ENCODE measurements at regions not wholly inside any gene's neighbourhood (a gene's known extent, or its start where the extent isn't known, plus 50 kb on each side); places are given as distances from the start of the nearest gene placed in this dataset.

GRCh38 chr18:56268952-56269351 lies 369.4 kb downstream of the TXNL1 start:
- TF ChIP-seq POLR2A (IDR thresholded peaks at IDR 0.05), result no peak
- TF ChIP-seq, protein P1, sequence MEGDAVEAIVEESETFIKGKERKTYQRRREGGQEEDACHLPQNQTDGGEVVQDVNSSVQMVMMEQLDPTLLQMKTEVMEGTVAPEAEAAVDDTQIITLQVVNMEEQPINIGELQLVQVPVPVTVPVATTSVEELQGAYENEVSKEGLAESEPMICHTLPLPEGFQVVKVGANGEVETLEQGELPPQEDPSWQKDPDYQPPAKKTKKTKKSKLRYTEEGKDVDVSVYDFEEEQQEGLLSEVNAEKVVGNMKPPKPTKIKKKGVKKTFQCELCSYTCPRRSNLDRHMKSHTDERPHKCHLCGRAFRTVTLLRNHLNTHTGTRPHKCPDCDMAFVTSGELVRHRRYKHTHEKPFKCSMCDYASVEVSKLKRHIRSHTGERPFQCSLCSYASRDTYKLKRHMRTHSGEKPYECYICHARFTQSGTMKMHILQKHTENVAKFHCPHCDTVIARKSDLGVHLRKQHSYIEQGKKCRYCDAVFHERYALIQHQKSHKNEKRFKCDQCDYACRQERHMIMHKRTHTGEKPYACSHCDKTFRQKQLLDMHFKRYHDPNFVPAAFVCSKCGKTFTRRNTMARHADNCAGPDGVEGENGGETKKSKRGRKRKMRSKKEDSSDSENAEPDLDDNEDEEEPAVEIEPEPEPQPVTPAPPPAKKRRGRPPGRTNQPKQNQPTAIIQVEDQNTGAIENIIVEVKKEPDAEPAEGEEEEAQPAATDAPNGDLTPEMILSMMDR (IDR thresholded peaks at IDR 0.05), result no peak
- TF ChIP-seq EP300 (IDR thresholded peaks at IDR 0.05), result no peak
- TF ChIP-seq POLR2AphosphoS5 (IDR thresholded peaks at IDR 0.05), result no peak
- Histone ChIP-seq H3K9me3 (no peaks in the 10 kb centered on the region), H3K36me3 (no peaks in the 10 kb centered on the region), H3K27me3 (no peaks in the 10 kb centered on the region), H3K4me3 (no peak overlapping the region), H3K4me1 (no peaks in the 10 kb centered on the region), H3K27ac (no peak overlapping the region)
- WGBS, 2 donors, result 79 to 87% methylated on average over 1 of the region's 1 CpG
- intact Hi-C loops (cut with DNase I), result no loop called here
- DNase-seq, result no peak

DNA sequence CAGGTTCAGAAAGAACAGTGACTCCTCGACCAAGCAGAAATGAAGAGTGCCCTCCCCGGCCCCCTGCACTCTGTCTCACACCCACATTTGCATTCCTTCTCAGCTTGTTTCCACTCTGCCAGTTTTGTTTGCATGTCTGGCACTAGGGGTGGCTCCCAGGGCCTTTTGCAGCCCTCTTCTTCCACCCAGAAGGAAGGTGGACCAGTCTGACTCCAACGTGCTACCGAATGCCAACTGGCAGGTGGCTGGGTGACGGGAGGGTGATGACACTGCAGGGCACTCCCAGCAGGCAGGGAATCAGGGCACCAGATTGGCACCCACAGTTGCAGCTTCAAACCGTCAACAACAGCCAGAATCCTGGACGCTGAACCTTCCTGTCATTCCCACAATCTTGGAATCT lies 371.1 kb downstream of the TXNL1 start:
- intact Hi-C loops (cut with DNase I), result no loop called here
- H3K9me3 ChIP-seq, result no peaks in the 10 kb centered on the region
- H3K4me3 ChIP-seq, result no peak overlapping the region
- no peak overlapping the region for H3K27ac ChIP-seq
- H3K4me1 ChIP-seq, result no peaks in the 10 kb centered on the region
- H3K27me3 ChIP-seq, result no peaks in the 10 kb centered on the region
- DNase-seq, result peak; percentile 54
- no peaks in the 10 kb centered on the region for H3K36me3 ChIP-seq
- 73 to 77% methylated on average over 7 of the region's 7 CpGs for WGBS, 2 donors
- TF ChIP-seq POLR2AphosphoS5 (IDR thresholded peaks at IDR 0.05) (no peak), POLR2A (IDR thresholded peaks at IDR 0.05) (no peak), EP300 (IDR thresholded peaks at IDR 0.05) (no peak)
- TF ChIP-seq, protein P1 (IDR thresholded peaks at IDR 0.05), result no peak

GRCh38 chr18:56258178-56258577 lies 380.2 kb downstream of the TXNL1 start:
- peaks cover 0 to 8% (median 0%) of the 10 kb centered on the region in 4 donors for H3K4me1 ChIP-seq
- TF ChIP-seq POLR2AphosphoS5 (IDR thresholded peaks at IDR 0.05), result no peak
- TF ChIP-seq EP300 (IDR thresholded peaks at IDR 0.05), result no peak
- TF ChIP-seq, protein P1 (IDR thresholded peaks at IDR 0.05), result no peak
- no peak for TF ChIP-seq POLR2A (IDR thresholded peaks at IDR 0.05)
- no peaks in the 10 kb centered on the region for H3K27me3 ChIP-seq
- H3K27ac ChIP-seq, result no peak overlapping the region
- no peak overlapping the region for H3K4me3 ChIP-seq
- intact Hi-C loops (cut with DNase I), result no loop called here
- H3K36me3 ChIP-seq, result no peaks in the 10 kb centered on the region
- no peaks in the 10 kb centered on the region for H3K9me3 ChIP-seq
- DNase-seq, result no peak
- WGBS, 2 donors, result 68 to 69% methylated on average over 3 of the region's 3 CpGs

- H3K4me3 ChIP-seq, result no peak overlapping the region
- H3K27me3 ChIP-seq, result no peaks in the 10 kb centered on the region
- WGBS, 2 donors, result 62 to 76% methylated on average over 4 of the region's 4 CpGs
- H3K27ac ChIP-seq, result no peak overlapping the region
- DNase-seq, result no peak
- peaks cover 0 to 8% (median 0%) of the 10 kb centered on the region in 4 donors for H3K4me1 ChIP-seq
- no peaks in the 10 kb centered on the region for H3K9me3 ChIP-seq
- no peaks in the 10 kb centered on the region for H3K36me3 ChIP-seq
- TF ChIP-seq EP300 (IDR thresholded peaks at IDR 0.05) (no peak), POLR2A (IDR thresholded peaks at IDR 0.05) (no peak), POLR2AphosphoS5 (IDR thresholded peaks at IDR 0.05) (no peak)
- TF ChIP-seq, protein P1 (IDR thresholded peaks at IDR 0.05), result no peak
- intact Hi-C loops (cut with DNase I), result no loop called here
Observed at GRCh38 chr18:56257205-56257604, 381.2 kb downstream of the TXNL1 start.

- H3K36me3 ChIP-seq, result no peaks in the 10 kb centered on the region
- peaks cover 0 to 8% (median 0%) of the 10 kb centered on the region in 4 donors for H3K4me1 ChIP-seq
- no peak for DNase-seq
- no peak overlapping the region for H3K4me3 ChIP-seq
- H3K27me3 ChIP-seq, result no peaks in the 10 kb centered on the region
- WGBS, 2 donors, result 81 to 91% methylated on average over 6 of the region's 6 CpGs
- no peak overlapping the region for H3K27ac ChIP-seq
- H3K9me3 ChIP-seq, result no peaks in the 10 kb centered on the region
- TF ChIP-seq, protein P1 (IDR thresholded peaks at IDR 0.05), result no peak
- TF ChIP-seq POLR2A (IDR thresholded peaks at IDR 0.05) (no peak), POLR2AphosphoS5 (IDR thresholded peaks at IDR 0.05) (no peak), EP300 (IDR thresholded peaks at IDR 0.05) (no peak)
- intact Hi-C loops (cut with DNase I), result no loop called here
Observed at GRCh38 chr18:56256659-56257058, 381.7 kb downstream of the TXNL1 start.

Measured in sigmoid colon (tissue), 6 donors.